Stomach (tissue), 4 donors: ENCODE measurements at regions not wholly inside any gene's neighbourhood (a gene's known extent, or its start where the extent isn't known, plus 50 kb on each side); places are given as distances from the start of the nearest gene placed in this dataset.

Source experiments
- CTCF ChIP-seq, 7 experiments: fragments of 450-650 bp in 4 of 7; fragments of 200-600 bp in 3 of 7; sonication (generic) in 3 of 7; IDR thresholded peaks; one replicate each; pipeline ENCODE4 v1.5.1; 2016 to 2019; ENCODE audit warnings: antibody characterized with exemption in 7 of 7, control low read depth in 2 of 7, mild to moderate bottlenecking in 1 of 7
- POLR2AphosphoS5 ChIP-seq, 3 donors: sonication (generic); formaldehyde crosslinking; IDR thresholded peaks; one replicate each; pipeline ENCODE4 v1.6.1; 2016; ENCODE audit warnings: antibody characterized with exemption in 3 of 3

- TF ChIP-seq CTCF (IDR thresholded peaks at IDR 0.05) (no peak), POLR2AphosphoS5 (IDR thresholded peaks at IDR 0.05) (no peak)
These were observed 117.5 kb upstream of the ZNF462 start for GRCh38 chr9:106745457-106745856.
